ENCODE measurements at regions not wholly inside any gene's neighbourhood (a gene's known extent, or its start where the extent isn't known, plus 50 kb on each side); places are given as distances from the start of the nearest gene placed in this dataset.

DNA sequence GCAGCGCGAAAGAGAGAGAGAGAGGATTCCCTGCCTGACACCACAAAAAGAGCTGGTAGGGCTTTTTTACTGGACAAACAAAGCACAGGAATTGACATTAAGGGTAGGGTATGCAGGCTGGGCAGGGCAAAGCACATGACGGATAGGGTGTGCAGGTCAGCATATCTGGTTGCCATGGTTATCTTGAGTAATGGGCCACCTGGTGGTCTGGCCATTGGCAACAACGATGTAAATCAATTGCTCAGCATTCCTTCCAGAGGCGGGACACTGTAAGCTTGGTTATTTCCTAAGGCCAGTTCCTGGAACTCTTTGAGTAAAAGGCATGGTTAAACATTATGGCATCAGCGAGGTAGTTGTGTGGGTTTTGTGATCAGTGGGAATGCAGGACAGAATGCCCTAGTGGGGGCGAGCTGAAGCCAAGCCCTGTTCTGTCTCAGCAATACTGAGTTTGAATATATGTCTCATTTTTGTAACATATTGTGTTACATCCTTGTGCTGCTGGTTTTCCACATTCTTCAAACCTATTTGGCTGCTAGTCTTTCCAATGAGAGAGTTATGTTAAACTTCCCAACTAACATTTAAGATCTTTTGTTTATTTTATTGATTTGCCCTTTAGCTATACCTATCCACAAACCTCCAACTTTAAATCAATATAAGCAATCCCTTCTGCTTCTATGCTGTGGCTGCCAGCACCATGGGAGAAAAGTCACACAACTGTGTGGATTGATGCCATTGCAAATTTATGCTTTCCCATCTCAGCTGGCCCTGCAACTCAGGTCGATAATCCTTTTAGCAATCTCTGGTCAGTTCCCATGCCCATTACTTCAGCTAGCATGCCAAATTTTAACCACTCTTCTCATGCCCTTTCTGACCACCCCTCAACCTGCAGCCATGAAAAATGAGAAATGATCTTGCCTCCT, 396.7 kb upstream of the PDE3A start:
- no peak overlapping the region for H3K27ac Mint-ChIP-seq
- TF ChIP-seq, protein P1, sequence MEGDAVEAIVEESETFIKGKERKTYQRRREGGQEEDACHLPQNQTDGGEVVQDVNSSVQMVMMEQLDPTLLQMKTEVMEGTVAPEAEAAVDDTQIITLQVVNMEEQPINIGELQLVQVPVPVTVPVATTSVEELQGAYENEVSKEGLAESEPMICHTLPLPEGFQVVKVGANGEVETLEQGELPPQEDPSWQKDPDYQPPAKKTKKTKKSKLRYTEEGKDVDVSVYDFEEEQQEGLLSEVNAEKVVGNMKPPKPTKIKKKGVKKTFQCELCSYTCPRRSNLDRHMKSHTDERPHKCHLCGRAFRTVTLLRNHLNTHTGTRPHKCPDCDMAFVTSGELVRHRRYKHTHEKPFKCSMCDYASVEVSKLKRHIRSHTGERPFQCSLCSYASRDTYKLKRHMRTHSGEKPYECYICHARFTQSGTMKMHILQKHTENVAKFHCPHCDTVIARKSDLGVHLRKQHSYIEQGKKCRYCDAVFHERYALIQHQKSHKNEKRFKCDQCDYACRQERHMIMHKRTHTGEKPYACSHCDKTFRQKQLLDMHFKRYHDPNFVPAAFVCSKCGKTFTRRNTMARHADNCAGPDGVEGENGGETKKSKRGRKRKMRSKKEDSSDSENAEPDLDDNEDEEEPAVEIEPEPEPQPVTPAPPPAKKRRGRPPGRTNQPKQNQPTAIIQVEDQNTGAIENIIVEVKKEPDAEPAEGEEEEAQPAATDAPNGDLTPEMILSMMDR (IDR thresholded peaks at IDR 0.05), result no peak
- no peaks in the 10 kb centered on the region for H3K27me3 Mint-ChIP-seq (ENCODE audit: insufficient read depth)
- H3K9me3 Mint-ChIP-seq, result peaks cover 41% of the 10 kb centered on the region
- 0 out of 2 replicates have a peak, but pooled peaks cover 4% of the 10 kb centered on the region for H3K4me1 Mint-ChIP-seq (ENCODE audit: low read depth)
- no peak overlapping the region for H3K4me3 Mint-ChIP-seq
- no peaks in the 10 kb centered on the region for H3K36me3 Mint-ChIP-seq (ENCODE audit: low read depth)
- DNase-seq, result no peak

DNA sequence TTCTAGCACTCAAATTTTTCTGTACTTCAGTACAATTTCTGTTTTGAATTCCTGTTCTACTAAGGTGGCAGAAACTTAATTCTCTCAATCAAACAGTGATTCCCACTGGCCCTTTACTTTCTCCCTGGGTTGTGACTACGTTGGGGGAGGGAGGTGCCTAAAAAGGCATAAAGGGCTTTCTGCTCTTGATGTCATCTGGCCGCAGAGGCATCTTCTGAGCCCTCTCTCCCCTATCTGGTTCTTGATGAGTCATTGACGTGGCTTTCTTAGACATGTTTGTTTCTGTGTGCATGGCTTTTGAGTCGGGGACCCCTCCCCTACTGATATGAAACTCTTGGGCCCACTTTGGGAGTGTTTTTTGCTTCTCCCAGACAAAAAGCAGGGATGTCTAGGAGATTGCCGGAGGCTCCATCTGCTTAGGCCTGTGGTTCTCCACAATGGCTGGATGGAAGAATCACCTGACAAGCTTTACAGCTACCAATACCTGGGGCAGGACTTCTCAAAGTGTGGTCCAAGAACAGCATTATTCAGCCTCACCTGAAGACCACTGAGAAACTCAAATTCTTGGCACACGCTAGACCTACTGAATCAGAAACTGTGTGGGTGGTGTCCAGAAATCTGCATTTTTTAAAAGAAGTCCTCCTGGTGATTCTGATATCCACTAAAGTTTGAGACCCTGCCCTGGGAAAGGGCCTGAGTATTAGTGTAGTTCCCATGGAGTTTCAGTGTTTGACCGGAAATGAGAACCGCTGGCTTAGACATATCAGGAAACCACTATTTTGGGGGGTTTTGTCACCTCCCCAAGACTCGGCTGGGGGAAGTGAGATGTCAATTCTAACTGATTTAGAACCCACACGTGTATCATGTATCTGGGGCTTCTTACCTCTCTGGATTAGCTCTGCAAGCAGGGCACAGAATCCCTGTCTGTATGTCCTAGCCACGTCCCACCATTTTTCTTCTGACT, 395.7 kb upstream of the PDE3A start:
- no peak for DNase-seq
- Mint-ChIP-seq H3K4me3 (no peak overlapping the region), H3K9me3 (peaks cover 33% of the 10 kb centered on the region), H3K27me3 (ENCODE audit: insufficient read depth) (no peaks in the 10 kb centered on the region), H3K4me1 (ENCODE audit: low read depth) (0 out of 2 replicates have a peak, but pooled peaks cover under 1% of the 10 kb centered on the region), H3K27ac (no peak overlapping the region), H3K36me3 (ENCODE audit: low read depth) (no peaks in the 10 kb centered on the region)
- TF ChIP-seq, protein P1 (IDR thresholded peaks at IDR 0.05), result no peak

DNA sequence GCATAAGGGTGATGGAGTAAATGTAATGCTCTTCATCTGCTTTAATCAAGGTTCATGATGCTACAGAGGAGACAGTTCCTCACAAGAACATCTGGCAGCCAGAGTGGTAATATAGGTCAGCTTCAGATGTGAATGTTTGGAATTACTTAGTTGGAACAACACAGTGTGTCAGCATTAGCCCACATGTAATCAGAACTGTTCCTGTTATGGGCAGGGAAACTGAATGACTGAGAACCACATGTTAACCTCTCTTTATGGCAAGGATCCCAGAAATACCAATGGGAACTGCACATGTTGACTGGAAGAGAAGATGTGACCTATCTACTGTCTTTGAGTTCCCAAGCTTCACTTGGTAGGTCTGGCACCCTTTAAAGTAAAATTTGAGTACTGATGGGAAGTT, 390.1 kb upstream of the PDE3A start:
- peak; percentile 1 for DNase-seq
- H3K27ac Mint-ChIP-seq, result no peak overlapping the region
- H3K4me3 Mint-ChIP-seq, result no peak overlapping the region
- TF ChIP-seq, protein P1 (IDR thresholded peaks at IDR 0.05), result no peak
- no peaks in the 10 kb centered on the region for H3K36me3 Mint-ChIP-seq (ENCODE audit: low read depth)
- H3K27me3 Mint-ChIP-seq (ENCODE audit: insufficient read depth), result peaks cover 2% of the 10 kb centered on the region; the same call in 1 of the 2 replicates
- H3K4me1 Mint-ChIP-seq (ENCODE audit: low read depth), result no peaks in the 10 kb centered on the region
- H3K9me3 Mint-ChIP-seq, result peaks cover 35% of the 10 kb centered on the region

DNA sequence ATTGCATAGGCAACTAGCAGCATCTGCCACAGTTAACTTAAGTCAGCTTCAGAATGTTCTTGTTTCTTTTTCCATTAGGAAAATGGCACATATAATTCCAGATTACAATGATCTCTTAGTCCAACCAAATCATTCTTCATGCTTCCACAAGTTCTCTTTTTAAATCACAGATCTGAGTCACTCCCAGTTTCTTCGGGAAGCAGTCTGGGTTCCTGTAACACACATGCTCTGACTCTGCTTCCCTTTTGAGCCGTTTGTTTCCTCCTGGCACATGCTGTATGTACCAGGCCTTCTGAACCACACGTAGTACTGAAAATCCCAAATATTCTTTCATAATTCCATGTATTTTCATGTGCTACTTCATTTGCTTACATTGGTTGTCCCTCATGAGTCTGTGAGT, 388.8 kb upstream of the PDE3A start:
- no peak for DNase-seq
- Mint-ChIP-seq H3K4me1 (ENCODE audit: low read depth) (no peaks in the 10 kb centered on the region), H3K36me3 (ENCODE audit: low read depth) (no peaks in the 10 kb centered on the region), H3K4me3 (no peak overlapping the region), H3K27me3 (ENCODE audit: insufficient read depth) (peaks cover 2% of the 10 kb centered on the region; the same call in 1 of the 2 replicates), H3K27ac (no peak overlapping the region), H3K9me3 (peaks cover 27% of the 10 kb centered on the region)
- TF ChIP-seq, protein P1 (IDR thresholded peaks at IDR 0.05), result no peak

DNA sequence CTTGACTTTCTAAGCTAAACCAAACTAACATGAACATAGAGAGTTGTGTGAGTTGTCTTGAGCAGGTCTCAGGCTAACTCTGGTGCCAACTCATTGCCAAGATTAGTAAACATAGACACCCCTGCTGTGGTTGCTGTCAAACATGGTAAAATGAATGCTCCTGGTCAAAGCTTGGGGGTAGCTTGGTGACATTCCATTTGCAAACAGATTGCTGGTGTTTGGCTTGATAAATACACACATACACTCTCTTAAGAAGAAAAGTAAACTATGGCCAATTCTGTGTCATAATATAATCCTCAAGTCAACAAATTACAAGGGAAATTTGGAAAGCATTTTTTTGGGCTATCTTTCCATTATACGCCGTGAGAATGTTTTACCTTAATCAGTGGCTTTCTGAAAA, 386.4 kb upstream of the PDE3A start:
- H3K9me3 Mint-ChIP-seq, result peaks cover 22% of the 10 kb centered on the region
- no peak overlapping the region for H3K27ac Mint-ChIP-seq
- H3K27me3 Mint-ChIP-seq (ENCODE audit: insufficient read depth), result peaks cover 3% of the 10 kb centered on the region; the same call in 1 of the 2 replicates
- no peak overlapping the region for H3K4me3 Mint-ChIP-seq
- H3K4me1 Mint-ChIP-seq (ENCODE audit: low read depth), result no peaks in the 10 kb centered on the region
- TF ChIP-seq, protein P1 (IDR thresholded peaks at IDR 0.05), result no peak
- H3K36me3 Mint-ChIP-seq (ENCODE audit: low read depth), result peaks cover 2% of the 10 kb centered on the region; the same call in 1 of the 2 replicates
- DNase-seq, result no peak
